ENCODE measurements at regions not wholly inside any gene's neighbourhood (a gene's known extent, or its start where the extent isn't known, plus 50 kb on each side); places are given as distances from the start of the nearest gene placed in this dataset.

DNA sequence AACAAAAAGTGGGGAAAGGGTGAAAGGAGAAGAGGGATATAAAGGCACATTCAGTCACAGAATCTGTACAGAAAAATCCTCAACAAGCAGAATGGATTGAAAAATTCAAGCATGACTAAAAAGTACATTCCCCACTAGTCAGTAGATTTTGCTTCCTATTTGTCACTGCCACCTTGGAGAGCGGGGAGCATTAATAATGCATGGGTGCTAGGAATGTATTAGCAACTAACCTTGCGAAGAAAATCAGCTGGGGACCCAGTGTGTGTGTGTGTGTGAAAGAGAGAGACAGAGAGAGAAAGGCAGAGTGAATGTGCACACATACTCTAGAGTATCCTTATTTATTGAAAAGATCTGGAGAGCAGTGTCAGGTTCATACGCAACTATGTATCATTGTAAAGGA is 968.7 kb upstream of the ZEB2 start:
- H3K4me1 Mint-ChIP-seq (ENCODE audit: unreplicated experiment), result peaks cover 13% of the 10 kb centered on the region
- H3K27ac Mint-ChIP-seq (ENCODE audit: unreplicated experiment), result no peak overlapping the region
- H3K36me3 Mint-ChIP-seq (ENCODE audit: unreplicated experiment), result no peaks in the 10 kb centered on the region
- H3K4me3 Mint-ChIP-seq (ENCODE audit: unreplicated experiment), result no peak overlapping the region
- peaks cover 14% of the 10 kb centered on the region for H3K9me3 Mint-ChIP-seq (ENCODE audit: unreplicated experiment)
- H3K27me3 Mint-ChIP-seq (ENCODE audit: unreplicated experiment), result no peaks in the 10 kb centered on the region
- DNase-seq (ENCODE audit: extremely low spot score, unreplicated experiment), result no peak
- TF ChIP-seq, protein P1, sequence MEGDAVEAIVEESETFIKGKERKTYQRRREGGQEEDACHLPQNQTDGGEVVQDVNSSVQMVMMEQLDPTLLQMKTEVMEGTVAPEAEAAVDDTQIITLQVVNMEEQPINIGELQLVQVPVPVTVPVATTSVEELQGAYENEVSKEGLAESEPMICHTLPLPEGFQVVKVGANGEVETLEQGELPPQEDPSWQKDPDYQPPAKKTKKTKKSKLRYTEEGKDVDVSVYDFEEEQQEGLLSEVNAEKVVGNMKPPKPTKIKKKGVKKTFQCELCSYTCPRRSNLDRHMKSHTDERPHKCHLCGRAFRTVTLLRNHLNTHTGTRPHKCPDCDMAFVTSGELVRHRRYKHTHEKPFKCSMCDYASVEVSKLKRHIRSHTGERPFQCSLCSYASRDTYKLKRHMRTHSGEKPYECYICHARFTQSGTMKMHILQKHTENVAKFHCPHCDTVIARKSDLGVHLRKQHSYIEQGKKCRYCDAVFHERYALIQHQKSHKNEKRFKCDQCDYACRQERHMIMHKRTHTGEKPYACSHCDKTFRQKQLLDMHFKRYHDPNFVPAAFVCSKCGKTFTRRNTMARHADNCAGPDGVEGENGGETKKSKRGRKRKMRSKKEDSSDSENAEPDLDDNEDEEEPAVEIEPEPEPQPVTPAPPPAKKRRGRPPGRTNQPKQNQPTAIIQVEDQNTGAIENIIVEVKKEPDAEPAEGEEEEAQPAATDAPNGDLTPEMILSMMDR (IDR thresholded peaks at IDR 0.05), result no peak

- Mint-ChIP-seq H3K4me3 (ENCODE audit: unreplicated experiment) (no peak overlapping the region), H3K27ac (ENCODE audit: unreplicated experiment) (no peak overlapping the region), H3K36me3 (ENCODE audit: unreplicated experiment) (no peaks in the 10 kb centered on the region), H3K4me1 (ENCODE audit: unreplicated experiment) (peaks cover 13% of the 10 kb centered on the region), H3K27me3 (ENCODE audit: unreplicated experiment) (no peaks in the 10 kb centered on the region), H3K9me3 (ENCODE audit: unreplicated experiment) (no peaks in the 10 kb centered on the region)
- no peak for DNase-seq (ENCODE audit: extremely low spot score, unreplicated experiment)
- TF ChIP-seq, protein P1 (IDR thresholded peaks at IDR 0.05), result peak; percentile 51
Measured at GRCh38 chr2:145484448-145485097, 964.7 kb upstream of the ZEB2 start.

DNA sequence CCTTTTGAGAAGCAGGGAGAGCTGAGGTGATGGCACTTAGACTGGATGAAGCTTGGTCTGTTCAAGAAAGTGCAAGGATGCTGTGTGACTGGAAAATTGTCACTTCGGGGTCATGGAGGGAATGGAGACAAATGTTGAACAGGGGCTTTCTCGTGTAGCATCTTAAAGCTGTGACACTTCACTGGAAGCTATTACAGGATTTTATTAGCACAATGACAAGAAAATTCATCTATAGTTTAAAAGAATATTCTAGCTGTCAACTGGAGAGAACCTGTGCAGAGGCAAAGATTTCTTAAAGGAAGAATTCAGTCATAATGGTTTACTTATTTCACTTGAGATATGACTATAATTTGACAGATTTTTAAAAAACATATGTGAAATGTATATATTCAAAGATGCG is 963.9 kb upstream of the ZEB2 start:
- no peaks in the 10 kb centered on the region for H3K36me3 Mint-ChIP-seq (ENCODE audit: unreplicated experiment)
- H3K4me1 Mint-ChIP-seq (ENCODE audit: unreplicated experiment), result peaks cover 13% of the 10 kb centered on the region
- H3K9me3 Mint-ChIP-seq (ENCODE audit: unreplicated experiment), result no peaks in the 10 kb centered on the region
- no peak overlapping the region for H3K27ac Mint-ChIP-seq (ENCODE audit: unreplicated experiment)
- no peak for DNase-seq (ENCODE audit: extremely low spot score, unreplicated experiment)
- no peak overlapping the region for H3K4me3 Mint-ChIP-seq (ENCODE audit: unreplicated experiment)
- no peaks in the 10 kb centered on the region for H3K27me3 Mint-ChIP-seq (ENCODE audit: unreplicated experiment)
- TF ChIP-seq, protein P1 (IDR thresholded peaks at IDR 0.05), result no peak

GRCh38 chr2:145481334-145481922 is 961.5 kb upstream of the ZEB2 start:
- H3K36me3 Mint-ChIP-seq (ENCODE audit: unreplicated experiment), result no peaks in the 10 kb centered on the region
- no peak overlapping the region for H3K27ac Mint-ChIP-seq (ENCODE audit: unreplicated experiment)
- H3K9me3 Mint-ChIP-seq (ENCODE audit: unreplicated experiment), result peaks cover 1% of the 10 kb centered on the region
- TF ChIP-seq, protein P1 (IDR thresholded peaks at IDR 0.05), result no peak
- H3K4me1 Mint-ChIP-seq (ENCODE audit: unreplicated experiment), result peaks cover 13% of the 10 kb centered on the region
- no peak overlapping the region for H3K4me3 Mint-ChIP-seq (ENCODE audit: unreplicated experiment)
- H3K27me3 Mint-ChIP-seq (ENCODE audit: unreplicated experiment), result no peaks in the 10 kb centered on the region
- no peak for DNase-seq (ENCODE audit: extremely low spot score, unreplicated experiment)

GRCh38 chr2:145464866-145465265 is 944.9 kb upstream of the ZEB2 start:
- DNase-seq (ENCODE audit: extremely low spot score, unreplicated experiment), result no peak
- Mint-ChIP-seq H3K9me3 (ENCODE audit: unreplicated experiment) (peaks cover 4% of the 10 kb centered on the region), H3K27me3 (ENCODE audit: unreplicated experiment) (no peaks in the 10 kb centered on the region), H3K4me1 (ENCODE audit: unreplicated experiment) (peaks cover 2% of the 10 kb centered on the region), H3K27ac (ENCODE audit: unreplicated experiment) (no peak overlapping the region), H3K4me3 (ENCODE audit: unreplicated experiment) (no peak overlapping the region), H3K36me3 (ENCODE audit: unreplicated experiment) (no peaks in the 10 kb centered on the region)
- TF ChIP-seq, protein P1 (IDR thresholded peaks at IDR 0.05), result no peak

Data from osteocyte (in vitro differentiated cells).